Neuronal stem cell (in vitro differentiated cells): ENCODE measurements at regions not wholly inside any gene's neighbourhood (a gene's known extent, or its start where the extent isn't known, plus 50 kb on each side); places are given as distances from the start of the nearest gene placed in this dataset.

Source experiments
- DNase-seq: peaks from one replicate; pipeline ENCODE4 v3.0.0-alpha.2; 2013; ENCODE audit warnings: low spot score
- H2AFZ ChIP-seq: one replicate; pipeline ENCODE4 v1.6.1; 2013; ENCODE audit warnings: mild to moderate bottlenecking, low read length, inconsistent platforms
- H2AK5ac ChIP-seq: 2 replicates; pipeline ENCODE4 v1.6.1; 2013; ENCODE audit warnings: low read depth, mild to moderate bottlenecking, inconsistent platforms, low read length, moderate library complexity, mixed read lengths
- H2BK120ac ChIP-seq: 2 replicates; pipeline ENCODE4 v1.6.1; 2013; ENCODE audit warnings: low read depth, mild to moderate bottlenecking, inconsistent platforms, low read length, moderate library complexity, mixed read lengths
- H2BK12ac ChIP-seq: one replicate; pipeline ENCODE4 v1.6.1; 2013; ENCODE audit warnings: low read length, inconsistent platforms
- H2BK15ac ChIP-seq: 2 replicates; pipeline ENCODE4 v1.6.1; 2013; ENCODE audit warnings: mild to moderate bottlenecking, low read length, inconsistent platforms, mixed read lengths
- H2BK5ac ChIP-seq: one replicate; pipeline ENCODE4 v1.6.1; 2013; ENCODE audit warnings: inconsistent platforms, mild to moderate bottlenecking, low read length, moderate library complexity
- H3K14ac ChIP-seq: one replicate; pipeline ENCODE4 v1.6.1; 2013; ENCODE audit warnings: low read length, inconsistent platforms
- H3K18ac ChIP-seq: 2 replicates; pipeline ENCODE4 v1.6.1; 2013; ENCODE audit warnings: low read length, inconsistent platforms
- H3K23ac ChIP-seq: 2 replicates; pipeline ENCODE4 v1.6.1; 2013; ENCODE audit warnings: low read depth, mild to moderate bottlenecking, mixed read lengths, low read length, inconsistent platforms; ENCODE audit not compliant: poor library complexity
- H3K27ac ChIP-seq: replicated peaks from 3 replicates; pipeline ENCODE4 v1.5.1; 2013; ENCODE audit warnings: low read length, inconsistent platforms
- H3K27me3 ChIP-seq, 3 experiments: 2 replicates each; pipeline ENCODE4 v1.6.1; 2013; ENCODE audit warnings: low read length in 3 of 3, mild to moderate bottlenecking in 2 of 3, inconsistent platforms in 1 of 3, low read depth in 1 of 3, mixed read lengths in 1 of 3, moderate library complexity in 1 of 3; ENCODE audit not compliant: control insufficient read depth in 3 of 3, insufficient read depth in 3 of 3
- H3K36me3 ChIP-seq, 2 donors: replicated peaks in 1 of 2; 2 replicates each; pipeline ENCODE4 v1.6.1; 2013; ENCODE audit warnings: low read length in 2 of 2; ENCODE audit not compliant: control insufficient read depth in 2 of 2, insufficient read depth in 2 of 2
- H3K4ac ChIP-seq: 2 replicates; pipeline ENCODE4 v1.6.1; 2013; ENCODE audit warnings: inconsistent platforms, mild to moderate bottlenecking, low read length, moderate library complexity
- H3K4me1 ChIP-seq, 2 donors: 1 replicate in 1 of 2; 2 replicates in 1 of 2; pipeline ENCODE4 v1.6.1; 2013; ENCODE audit warnings: low read length in 2 of 2, low read depth in 1 of 2; ENCODE audit not compliant: control insufficient read depth in 2 of 2, insufficient read depth in 1 of 2
- H3K4me2 ChIP-seq: one replicate; pipeline ENCODE4 v1.6.1; 2013; ENCODE audit warnings: mild to moderate bottlenecking, low read length, inconsistent platforms; ENCODE audit not compliant: insufficient read depth, poor library complexity, severe bottlenecking
- H3K4me3 ChIP-seq, 2 donors: 2 replicates each; pipeline ENCODE4 v1.5.1; 2013; ENCODE audit warnings: low read length in 2 of 2, mild to moderate bottlenecking in 2 of 2, inconsistent platforms in 1 of 2, moderate library complexity in 1 of 2
- H3K79me1 ChIP-seq: one replicate; pipeline ENCODE4 v1.6.1; 2013; ENCODE audit warnings: low read depth, mild to moderate bottlenecking, inconsistent platforms, low read length, moderate library complexity
- H3K9ac ChIP-seq: one replicate; pipeline ENCODE4 v1.6.1; 2013; ENCODE audit warnings: mild to moderate bottlenecking, low read depth, low read length, inconsistent platforms; ENCODE audit not compliant: poor library complexity
- H3K9me3 ChIP-seq, 2 donors: replicated peaks in 1 of 2; 2 replicates each; pipeline versions ENCODE3 to v1.6.1; 2013; ENCODE audit warnings: low read length in 2 of 2, mild to moderate bottlenecking in 2 of 2, inconsistent platforms in 1 of 2, low read depth in 1 of 2, mixed read lengths in 1 of 2, moderate library complexity in 1 of 2; ENCODE audit not compliant: control insufficient read depth in 2 of 2, insufficient read depth in 1 of 2
- H4K8ac ChIP-seq: one replicate; pipeline ENCODE4 v1.6.1; 2013; ENCODE audit warnings: low read depth, mild to moderate bottlenecking, inconsistent platforms, low read length, moderate library complexity
- H4K91ac ChIP-seq: one replicate; pipeline ENCODE4 v1.6.1; 2013; ENCODE audit warnings: low read length, low read depth, mild to moderate bottlenecking, inconsistent platforms; ENCODE audit not compliant: poor library complexity
- WGBS, 2 donors: extraction: QIAGEN DNeasy Blood & Tissue Kit; methylation state at CpG; one replicate each; pipeline ENCODE4 v1.1.7; 2013; ENCODE audit warnings: missing lambda C conversion rate in 2 of 2, mixed read lengths in 1 of 2; ENCODE audit not compliant: insufficient read length in 2 of 2, insufficient replicate concordance in 1 of 2; ENCODE audit errors: extremely low coverage in 2 of 2; 5-methylcytosine and 5-hydroxymethylcytosine counted together

GRCh38 chr3:79976466-79976865 lies 208.7 kb upstream of the ROBO1 start:
- no peaks in the 10 kb centered on the region for H3K4me1 ChIP-seq
- WGBS, 2 donors, result no CpG with 5 or more reads among the region's 1 CpG
- H3K9me3 ChIP-seq, result no peaks in the 10 kb centered on the region
- no peak overlapping the region for H2AFZ ChIP-seq
- no peaks in the 10 kb centered on the region for H3K79me1 ChIP-seq
- DNase-seq, result no peak
- no peak overlapping the region for H3K23ac ChIP-seq
- no peak overlapping the region for H3K4me2 ChIP-seq
- H2AK5ac ChIP-seq, result no peak overlapping the region
- H3K4ac ChIP-seq, result no peak overlapping the region
- no peak overlapping the region for H3K27ac ChIP-seq
- no peak overlapping the region for H2BK120ac ChIP-seq
- H3K18ac ChIP-seq, result no peak overlapping the region
- no peak overlapping the region for H2BK15ac ChIP-seq
- no peak overlapping the region for H3K9ac ChIP-seq
- no peaks in the 10 kb centered on the region for H3K27me3 ChIP-seq
- no peak overlapping the region for H4K91ac ChIP-seq
- H2BK12ac ChIP-seq, result no peak overlapping the region
- H3K4me3 ChIP-seq, result no peak overlapping the region
- H3K14ac ChIP-seq, result no peak overlapping the region
- H3K36me3 ChIP-seq, result no peaks in the 10 kb centered on the region
- no peak overlapping the region for H2BK5ac ChIP-seq
- H4K8ac ChIP-seq, result no peak overlapping the region

- H3K14ac ChIP-seq, result no peak overlapping the region
- H3K36me3 ChIP-seq, result no peaks in the 10 kb centered on the region
- H4K8ac ChIP-seq, result no peak overlapping the region
- no CpG with 5 or more reads among the region's 5 CpGs for WGBS, 2 donors
- H3K27ac ChIP-seq, result no peak overlapping the region
- no peaks in the 10 kb centered on the region for H3K79me1 ChIP-seq
- H2BK120ac ChIP-seq, result no peak overlapping the region
- H3K9me3 ChIP-seq, result no peaks in the 10 kb centered on the region
- no peak overlapping the region for H2AK5ac ChIP-seq
- no peak for DNase-seq
- H3K23ac ChIP-seq, result no peak overlapping the region
- no peak overlapping the region for H3K18ac ChIP-seq
- H3K4me1 ChIP-seq, result no peaks in the 10 kb centered on the region
- no peak overlapping the region for H3K4me3 ChIP-seq
- H2AFZ ChIP-seq, result no peak overlapping the region
- H3K4ac ChIP-seq, result no peak overlapping the region
- H2BK12ac ChIP-seq, result no peak overlapping the region
- no peak overlapping the region for H3K4me2 ChIP-seq
- H3K9ac ChIP-seq, result no peak overlapping the region
- no peak overlapping the region for H4K91ac ChIP-seq
- H2BK15ac ChIP-seq, result no peak overlapping the region
- no peaks in the 10 kb centered on the region for H3K27me3 ChIP-seq
- no peak overlapping the region for H2BK5ac ChIP-seq
Measured at GRCh38 chr3:79973917-79974595, 206.3 kb upstream of the ROBO1 start.

DNA sequence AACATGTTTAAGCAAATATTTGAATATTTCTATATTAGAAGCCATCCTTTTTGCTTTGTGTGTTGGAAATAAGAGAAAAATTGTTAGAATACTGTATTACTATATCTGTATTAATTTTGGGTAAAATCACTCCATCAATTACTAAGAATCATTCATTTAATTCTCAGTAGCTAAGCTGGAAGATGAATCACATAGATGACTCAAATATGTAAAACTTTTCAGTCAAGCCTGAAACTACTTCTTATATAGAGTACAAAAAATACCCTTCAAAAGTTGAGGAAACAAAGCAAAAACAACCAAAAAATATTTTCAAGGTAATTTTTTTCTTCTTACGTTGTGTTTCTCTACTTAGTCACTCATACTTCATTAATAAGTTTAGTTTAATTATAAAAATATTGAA lies 205.7 kb upstream of the ROBO1 start:
- Histone ChIP-seq H3K4me1 (no peaks in the 10 kb centered on the region), H4K91ac (no peak overlapping the region), H2BK120ac (no peak overlapping the region), H2BK5ac (no peak overlapping the region), H3K14ac (no peak overlapping the region), H3K27ac (no peak overlapping the region), H3K4me3 (no peak overlapping the region), H3K9ac (no peak overlapping the region), H3K4ac (no peak overlapping the region), H3K9me3 (no peaks in the 10 kb centered on the region), H3K36me3 (no peaks in the 10 kb centered on the region), H2AK5ac (no peak overlapping the region), H3K23ac (no peak overlapping the region), H3K79me1 (no peaks in the 10 kb centered on the region), H3K4me2 (no peak overlapping the region), H2BK15ac (no peak overlapping the region), H3K27me3 (no peaks in the 10 kb centered on the region), H2BK12ac (no peak overlapping the region), H3K18ac (no peak overlapping the region), H4K8ac (no peak overlapping the region), H2AFZ (no peak overlapping the region)
- no peak for DNase-seq
- no CpG with 5 or more reads among the region's 1 CpG for WGBS, 2 donors

GRCh38 chr3:79968418-79968817 lies 200.6 kb upstream of the ROBO1 start:
- H2AK5ac ChIP-seq, result no peak overlapping the region
- no peak overlapping the region for H3K4me2 ChIP-seq
- H3K4me1 ChIP-seq, result no peaks in the 10 kb centered on the region
- H3K9me3 ChIP-seq, result no peaks in the 10 kb centered on the region
- no peak overlapping the region for H4K8ac ChIP-seq
- H3K27ac ChIP-seq, result no peak overlapping the region
- no peak overlapping the region for H2BK12ac ChIP-seq
- H2BK5ac ChIP-seq, result no peak overlapping the region
- no peak overlapping the region for H3K23ac ChIP-seq
- no peak overlapping the region for H2AFZ ChIP-seq
- no peak overlapping the region for H3K18ac ChIP-seq
- H3K4me3 ChIP-seq, result no peak overlapping the region
- H4K91ac ChIP-seq, result no peak overlapping the region
- DNase-seq, result no peak
- H3K36me3 ChIP-seq, result no peaks in the 10 kb centered on the region
- H2BK120ac ChIP-seq, result no peak overlapping the region
- H2BK15ac ChIP-seq, result no peak overlapping the region
- no peak overlapping the region for H3K4ac ChIP-seq
- no peaks in the 10 kb centered on the region for H3K27me3 ChIP-seq
- H3K14ac ChIP-seq, result no peak overlapping the region
- H3K79me1 ChIP-seq, result no peaks in the 10 kb centered on the region
- WGBS, 2 donors, result no CpG with 5 or more reads among the region's 1 CpG
- H3K9ac ChIP-seq, result no peak overlapping the region
